ENCODE measurements at regions not wholly inside any gene's neighbourhood (a gene's known extent, or its start where the extent isn't known, plus 50 kb on each side); places are given as distances from the start of the nearest gene placed in this dataset.

GRCh38 chr1:118250232-118250631 lies 65.2 kb upstream of the SPAG17 start:
- DNase-seq, result no peak

- DNase-seq, result no peak
Measured at GRCh38 chr1:118249641-118250040, 64.6 kb upstream of the SPAG17 start.

GRCh38 chr1:118247593-118247992 lies 62.6 kb upstream of the SPAG17 start:
- DNase-seq, result no peak

GRCh38 chr1:118246646-118247045 lies 61.6 kb upstream of the SPAG17 start:
- no peak for DNase-seq

- DNase-seq, result no peak
Measured at GRCh38 chr1:118244194-118244593, 59.2 kb upstream of the SPAG17 start.

GRCh38 chr1:118243269-118243668 lies 58.2 kb upstream of the SPAG17 start:
- DNase-seq, result no peak

Data from hypothalamus (tissue), 51 donors.